IMR-90 (cell line): ENCODE measurements at regions not wholly inside any gene's neighbourhood (a gene's known extent, or its start where the extent isn't known, plus 50 kb on each side); places are given as distances from the start of the nearest gene placed in this dataset.

ENCODE experiments used
- ATAC-seq: fragments of 200-7000 bp; cut with Tn5 transposase; 2 replicates; pipeline ENCODE4 v1.9.1; 2020; ENCODE audit warnings: low read depth, mild to moderate bottlenecking, moderate library complexity
- BruUV-seq: library from RNA; stranded (reverse); fragments of 400-500 nt; replicated peaks from 2 replicates; lab custom pipeline; 2021; lab: Mats Ljungman, UMichigan
- CTCF ChIA-PET: fragments of 300-600 bp; formaldehyde crosslinking; extraction: SDS; loops from one replicate; lab custom pipeline; 2021; ENCODE audit warnings: antibody characterized with exemption; lab: Yijun Ruan, JAX
- POLR2A ChIA-PET: fragments of 300-600 bp; sonication (Branson Sonifier 250); formaldehyde crosslinking; loops from one replicate; lab custom pipeline; 2022; ENCODE audit warnings: antibody characterized with exemption; ENCODE audit not compliant: unreplicated experiment; lab: Charles Lee
- DNase-seq: peaks from one replicate; pipeline ENCODE4 v3.0.0; 2013
- H2AFZ ChIP-seq: replicated peaks from 2 replicates; pipeline ENCODE3; 2013; ENCODE audit warnings: low read length, mild to moderate bottlenecking; ENCODE audit not compliant: poor library complexity
- H2AK5ac ChIP-seq: 2 replicates; pipeline ENCODE4 v1.6.1; 2013; ENCODE audit warnings: low read depth, low read length, inconsistent platforms
- H2AK9ac ChIP-seq: replicated peaks from 2 replicates; pipeline ENCODE3; 2013; ENCODE audit warnings: mild to moderate bottlenecking, low read depth, low read length, moderate library complexity; ENCODE audit not compliant: poor library complexity
- H2BK120ac ChIP-seq: 2 replicates; pipeline ENCODE4 v1.6.1; 2013; ENCODE audit warnings: low read depth, low read length, inconsistent platforms
- H2BK15ac ChIP-seq: 3 replicates; pipeline ENCODE4 v1.6.1; 2013; ENCODE audit warnings: low read depth, low read length, inconsistent platforms
- H2BK20ac ChIP-seq: 2 replicates; pipeline ENCODE4 v1.6.1; 2013; ENCODE audit warnings: low read depth, mild to moderate bottlenecking, inconsistent platforms, low read length, moderate library complexity
- H2BK5ac ChIP-seq: 2 replicates; pipeline ENCODE4 v1.6.1; 2013; ENCODE audit warnings: mild to moderate bottlenecking, low read depth, low read length, inconsistent platforms; ENCODE audit not compliant: poor library complexity, severe bottlenecking
- H3K14ac ChIP-seq: replicated peaks from 2 replicates; pipeline ENCODE4 v1.6.1; 2013; ENCODE audit warnings: low read depth, low read length, inconsistent platforms
- H3K18ac ChIP-seq: 2 replicates; pipeline ENCODE4 v1.6.1; 2013; ENCODE audit warnings: low read depth, low read length, control low read depth
- H3K23ac ChIP-seq: 2 replicates; pipeline ENCODE4 v1.6.1; 2013; ENCODE audit warnings: low read depth, low read length, inconsistent platforms
- H3K27ac ChIP-seq: 2 replicates; pipeline ENCODE4 v1.5.1; 2013; ENCODE audit warnings: mild to moderate bottlenecking, control low read depth, low read length; ENCODE audit not compliant: insufficient read depth
- H3K27me3 ChIP-seq: 2 replicates; pipeline ENCODE4 v1.6.1; 2013; ENCODE audit warnings: low read length; ENCODE audit not compliant: control insufficient read depth, insufficient read depth
- H3K36me3 ChIP-seq: 2 replicates; pipeline ENCODE4 v1.6.1; 2013; ENCODE audit warnings: low read length, mixed read lengths; ENCODE audit not compliant: control insufficient read depth, insufficient read depth
- H3K4ac ChIP-seq: 2 replicates; pipeline ENCODE4 v1.6.1; 2013; ENCODE audit warnings: low read depth, low read length, inconsistent platforms
- H3K4me1 ChIP-seq: 2 replicates; pipeline ENCODE4 v1.6.1; 2013; ENCODE audit warnings: low read length, mixed read lengths; ENCODE audit not compliant: control insufficient read depth, insufficient read depth
- H3K4me2 ChIP-seq: 2 replicates; pipeline ENCODE4 v1.6.1; 2013; ENCODE audit warnings: low read depth, mild to moderate bottlenecking, control low read depth, low read length, moderate library complexity
- H3K4me3 ChIP-seq: 2 replicates; pipeline ENCODE4 v1.5.1; 2013; ENCODE audit warnings: low read depth, mild to moderate bottlenecking, control low read depth, low read length, moderate library complexity; ENCODE audit not compliant: insufficient read depth
- H3K56ac ChIP-seq: 2 replicates; pipeline ENCODE4 v1.6.1; 2013; ENCODE audit warnings: low read length, inconsistent platforms; ENCODE audit not compliant: insufficient read depth; ENCODE audit errors: extremely low read depth
- H3K79me1 ChIP-seq, 2 experiments: 2 replicates each; pipeline ENCODE4 v1.6.1; 2013; ENCODE audit warnings: low read length in 2 of 2, inconsistent platforms in 1 of 2, low read depth in 1 of 2
- H3K9ac ChIP-seq: 2 replicates; pipeline ENCODE4 v1.6.1; 2013; ENCODE audit warnings: low read depth, low read length, control low read depth
- H3K9me1 ChIP-seq: 2 replicates; pipeline ENCODE4 v1.6.1; 2013; ENCODE audit warnings: low read length, inconsistent platforms; ENCODE audit not compliant: insufficient read depth
- H3K9me3 ChIP-seq: 2 replicates; pipeline ENCODE4 v1.6.1; 2013; ENCODE audit warnings: low read length; ENCODE audit not compliant: control insufficient read depth, insufficient read depth
- H4K20me1 ChIP-seq: 2 replicates; pipeline ENCODE4 v1.6.1; 2013; ENCODE audit warnings: low read length, inconsistent platforms; ENCODE audit not compliant: insufficient read depth
- H4K5ac ChIP-seq: 2 replicates; pipeline ENCODE4 v1.6.1; 2013; ENCODE audit warnings: mild to moderate bottlenecking, low read depth, low read length, control low read depth
- H4K8ac ChIP-seq, 2 experiments: 2 replicates each; pipeline ENCODE4 v1.6.1; 2013; ENCODE audit warnings: low read depth in 2 of 2, low read length in 2 of 2, control low read depth in 1 of 2, inconsistent platforms in 1 of 2
- H4K91ac ChIP-seq: 2 replicates; pipeline ENCODE4 v1.6.1; 2013; ENCODE audit warnings: low read depth, low read length, inconsistent platforms; ENCODE audit not compliant: insufficient read depth
- BHLHE40 ChIP-seq: fragments of 150-350 bp; IDR thresholded peaks from 2 replicates; pipeline ENCODE4 v1.6.1; 2016; ENCODE audit warnings: mild to moderate bottlenecking, low read depth, low read length
- CEBPB ChIP-seq: IDR thresholded peaks from 2 replicates; pipeline ENCODE4 v1.6.1; 2012; ENCODE audit warnings: low read depth, low read length, improper control_type of control experiment
- CHD1 ChIP-seq: IDR thresholded peaks from 2 replicates; pipeline ENCODE4 v1.6.1; 2012; ENCODE audit warnings: low read depth, low read length, improper control_type of control experiment
- CTCF ChIP-seq: conservative IDR thresholded peaks from 2 replicates; pipeline ENCODE4 v1.5.1; 2012; ENCODE audit warnings: mild to moderate bottlenecking, low read depth, low read length, improper control_type of control experiment
- ELK1 ChIP-seq: fragments of 150-350 bp; IDR thresholded peaks from 2 replicates; pipeline ENCODE4 v1.6.1; 2016; ENCODE audit warnings: low read depth, mild to moderate bottlenecking, low read length, moderate library complexity, borderline replicate concordance
- FOS ChIP-seq: fragments of 150-350 bp; IDR thresholded peaks from 2 replicates; pipeline ENCODE4 v1.6.1; 2016; ENCODE audit warnings: low read depth, low read length
- MAFK ChIP-seq: IDR thresholded peaks from 2 replicates; pipeline ENCODE4 v1.6.1; 2012; ENCODE audit warnings: low read depth, low read length, improper control_type of control experiment
- MAZ ChIP-seq: IDR thresholded peaks from 2 replicates; pipeline ENCODE4 v1.6.1; 2012; ENCODE audit warnings: low read depth, mild to moderate bottlenecking, low read length, improper control_type of control experiment, moderate library complexity, borderline replicate concordance
- MXI1 ChIP-seq: IDR thresholded peaks from 2 replicates; pipeline ENCODE4 v1.6.1; 2012; ENCODE audit warnings: low read depth, mild to moderate bottlenecking, low read length, moderate library complexity, borderline replicate concordance
- NFE2L2 ChIP-seq: fragments of 150-350 bp; IDR thresholded peaks from 2 replicates; pipeline ENCODE4 v1.6.1; 2016; ENCODE audit warnings: low read depth, mild to moderate bottlenecking, low read length
- POLR2A ChIP-seq: IDR thresholded peaks from 2 replicates; pipeline ENCODE4 v1.6.1; 2012; ENCODE audit warnings: mild to moderate bottlenecking, low read depth, low read length
- RAD21 ChIP-seq: IDR thresholded peaks from 2 replicates; pipeline ENCODE4 v1.6.1; 2012; ENCODE audit warnings: low read length, improper control_type of control experiment
- RCOR1 ChIP-seq: IDR thresholded peaks from 2 replicates; pipeline ENCODE4 v1.6.1; 2012; ENCODE audit warnings: mild to moderate bottlenecking, low read length, improper control_type of control experiment; ENCODE audit not compliant: insufficient replicate concordance
- RFX5 ChIP-seq: IDR thresholded peaks from 2 replicates; pipeline ENCODE4 v1.8.0; 2012; ENCODE audit warnings: low read depth, mild to moderate bottlenecking, low read length, moderate library complexity
- SMC3 ChIP-seq: fragments of 150-350 bp; IDR thresholded peaks from 2 replicates; pipeline ENCODE4 v1.6.1; 2016; ENCODE audit warnings: low read depth, mild to moderate bottlenecking, antibody characterized with exemption, low read length, moderate library complexity
- USF2 ChIP-seq: fragments of 150-350 bp; IDR thresholded peaks from 2 replicates; pipeline ENCODE4 v1.6.1; 2017; ENCODE audit warnings: mild to moderate bottlenecking, antibody characterized with exemption, low read length, low read depth
- WGBS, 2 experiments: methylation state at CpG; one replicate each; pipeline versions ENCODE4 v1.1.5 to v1.1.7; 2013; ENCODE audit warnings: missing lambda C conversion rate in 2 of 2; ENCODE audit not compliant: insufficient read length in 1 of 2; ENCODE audit errors: extremely low coverage in 2 of 2; 5-methylcytosine and 5-hydroxymethylcytosine counted together
- dilution Hi-C: fragments of 300-500 bp; cut with HindIII; formaldehyde crosslinking; loops from one replicate; pipeline ENCODE4 v1.14.3; 2018; ENCODE audit warnings: low sequenced_read_pairs; ENCODE audit not compliant: unreplicated experiment
- in situ Hi-C: fragments of 300-500 bp; cut with MboI; formaldehyde crosslinking; loops from 3 replicates; pipeline ENCODE4 v1.14.3; 2019; ENCODE audit warnings: low sequenced_read_pairs, inconsistent platforms, mixed read lengths
- intact Hi-C: fragments of 100-400 bp; cut with micrococcal nuclease; formaldehyde crosslinking; loops from 2 replicates; pipeline ENCODE4 v1.10.0; 2022

- peaks cover 3% of the 10 kb centered on the region; the same call in 1 of the 2 replicates for H3K9me1 ChIP-seq
- H3K79me1 ChIP-seq = no peaks in the 10 kb centered on the region; a peak in 1 of 4 replicates
- H4K91ac ChIP-seq = no peak overlapping the region
- no peak overlapping the region for H3K14ac ChIP-seq
- no peak overlapping the region for H3K4me2 ChIP-seq
- H3K4me1 ChIP-seq = peaks cover 9% of the 10 kb centered on the region
- no peak overlapping the region for H4K8ac ChIP-seq
- intact Hi-C loops (no loop called here), in situ Hi-C loops (no loop called here), dilution Hi-C loops (no loop called here)
- H2BK20ac ChIP-seq = no peak overlapping the region
- no peak overlapping the region for H3K9ac ChIP-seq
- no peak overlapping the region for H2AK9ac ChIP-seq
- no peaks in the 10 kb centered on the region for H3K36me3 ChIP-seq
- no peak overlapping the region for H3K4ac ChIP-seq
- POLR2A ChIA-PET = no interaction called here
- no peak overlapping the region for H2AFZ ChIP-seq
- H3K56ac ChIP-seq = no peak overlapping the region
- DNase-seq = no peak
- no peak overlapping the region for H2BK15ac ChIP-seq
- CTCF ChIA-PET = no interaction called here
- H3K27me3 ChIP-seq = no peaks in the 10 kb centered on the region
- H2AK5ac ChIP-seq = peak overlapping the region; percentile 43
- H3K9me3 ChIP-seq = 0 out of 2 replicates have a peak, but pooled peaks cover 2% of the 10 kb centered on the region
- BruUV-seq = no TSS peak
- no peak overlapping the region for H4K5ac ChIP-seq
- no peak for ATAC-seq
- no peak overlapping the region for H3K4me3 ChIP-seq
- TF ChIP-seq ELK1 (no peak), RCOR1 (no peak), USF2 (no peak), RFX5 (no peak), MAZ (no peak), BHLHE40 (no peak), CTCF (no peak), FOS (no peak), NFE2L2 (no peak), SMC3 (no peak), CHD1 (no peak), MXI1 (no peak), MAFK (no peak), CEBPB (no peak), POLR2A (no peak), RAD21 (no peak)
- no peak overlapping the region for H2BK5ac ChIP-seq
- no peak overlapping the region for H3K18ac ChIP-seq
- no peak overlapping the region for H3K23ac ChIP-seq
- 92% methylated on average over 16 of the region's 18 CpGs; no CpG with 5 or more reads in 1 of the 2 experiments for WGBS, 2 experiments
- H2BK120ac ChIP-seq = no peak overlapping the region
- H4K20me1 ChIP-seq = no peaks in the 10 kb centered on the region
- H3K27ac ChIP-seq = no peak overlapping the region
These were observed 102.8 kb upstream of the ZNF469 start for GRCh38 chr16:88279998-88280397.
